PC-3 (cell line): ENCODE measurements at regions not wholly inside any gene's neighbourhood (a gene's known extent, or its start where the extent isn't known, plus 50 kb on each side); places are given as distances from the start of the nearest gene placed in this dataset.

Experiments
- ATAC-seq: fragments of 200-7000 bp; cut with Tn5 transposase; 2 replicates; pipeline ENCODE4 v1.9.1; 2020; ENCODE audit warnings: mild to moderate bottlenecking, moderate library complexity
- BruUV-seq: library from RNA; stranded (reverse); fragments of 400-500 nt; replicated peaks from 2 replicates; lab custom pipeline; 2021; lab: Mats Ljungman, UMichigan
- CTCF ChIA-PET: fragments of 300-600 bp; sonication (Branson Sonifier 250); formaldehyde crosslinking; loops from one replicate; lab custom pipeline; 2022; ENCODE audit warnings: antibody characterized with exemption; lab: Charles Lee
- POLR2A ChIA-PET: fragments of 300-600 bp; sonication (Branson Sonifier 250); formaldehyde crosslinking; loops from one replicate; lab custom pipeline; 2022; ENCODE audit warnings: antibody characterized with exemption; ENCODE audit not compliant: unreplicated experiment; lab: Charles Lee
- DNase-seq: peaks from one replicate; pipeline ENCODE4 v3.0.0-alpha.2; 2015
- H2AFZ ChIP-seq: fragments of 300-600 bp; sonication (generic); 2 replicates; pipeline ENCODE4 v1.6.0; 2016; ENCODE audit warnings: antibody characterized with exemption, low read length
- H3F3A ChIP-seq: fragments of 300-600 bp; sonication (generic); one replicate; pipeline ENCODE4 v1.6.0; 2017; ENCODE audit warnings: antibody characterized with exemption, low read length, control low read depth, mild to moderate bottlenecking; ENCODE audit not compliant: unreplicated experiment
- H3K27ac ChIP-seq: fragments of 300-600 bp; sonication (generic); 2 replicates; pipeline ENCODE4 v1.5.1; 2016; ENCODE audit warnings: mild to moderate bottlenecking, low read length
- H3K27me3 ChIP-seq: fragments of 300-600 bp; sonication (generic); 2 replicates; pipeline ENCODE4 v1.6.1; 2016; ENCODE audit warnings: low read length, mixed read lengths
- H3K36me3 ChIP-seq: fragments of 300-600 bp; sonication (generic); 2 replicates; pipeline ENCODE4 v1.6.1; 2016; ENCODE audit warnings: low read depth, mixed run types, low read length, mixed read lengths
- H3K4me1 ChIP-seq: fragments of 300-600 bp; sonication (generic); 2 replicates; pipeline ENCODE4 v1.5.1; 2016; ENCODE audit warnings: low read length; ENCODE audit not compliant: insufficient read depth
- H3K4me2 ChIP-seq: fragments of 300-600 bp; sonication (generic); 2 replicates; pipeline ENCODE4 v1.6.0; 2016; ENCODE audit warnings: low read length
- H3K4me3 ChIP-seq: fragments of 300-600 bp; sonication (generic); 2 replicates; pipeline ENCODE4 v1.5.1; 2016; ENCODE audit warnings: mild to moderate bottlenecking, low read length, mixed read lengths
- H3K79me2 ChIP-seq: fragments of 300-600 bp; sonication (generic); 2 replicates; pipeline ENCODE4 v1.6.1; 2017; ENCODE audit warnings: low read length, mixed read lengths
- H3K9ac ChIP-seq: fragments of 300-600 bp; sonication (generic); 2 replicates; pipeline ENCODE4 v1.6.0; 2016; ENCODE audit warnings: mild to moderate bottlenecking, low read length
- H3K9me2 ChIP-seq: fragments of 300-600 bp; sonication (generic); replicated peaks from 2 replicates; pipeline ENCODE4 v1.6.1; 2016; ENCODE audit warnings: mixed run types, low read length, mixed read lengths
- H3K9me3 ChIP-seq: fragments of 300-600 bp; sonication (generic); 2 replicates; pipeline ENCODE4 v1.6.1; 2016; ENCODE audit warnings: low read length, mixed read lengths
- H4K20me1 ChIP-seq: fragments of 300-600 bp; sonication (generic); 2 replicates; pipeline ENCODE4 v1.6.1; 2016; ENCODE audit warnings: low read length, mixed read lengths
- EZH2 ChIP-seq: fragments of 300-600 bp; sonication (generic); IDR thresholded peaks from one replicate; pipeline ENCODE4 v1.6.1; 2017; ENCODE audit warnings: antibody characterized with exemption, mild to moderate bottlenecking, low read length; ENCODE audit not compliant: unreplicated experiment
- EZH2phosphoT487 ChIP-seq: fragments of 300-600 bp; sonication (generic); IDR thresholded peaks from 2 replicates; pipeline ENCODE4 v1.6.1; 2018; ENCODE audit warnings: mild to moderate bottlenecking, antibody characterized with exemption, low read length, borderline replicate concordance
- intact Hi-C: fragments of 100-400 bp; cut with micrococcal nuclease; formaldehyde crosslinking; loops from 2 replicates; pipeline ENCODE4 v1.9.0; 2023
- TF ChIP-seq, protein P1 (sequence below): fragments of 300-600 bp; sonication (generic); conservative IDR thresholded peaks from 2 replicates; pipeline ENCODE4 v1.5.1; 2017; ENCODE audit warnings: antibody characterized with exemption, low read depth, mild to moderate bottlenecking, low read length

- Histone ChIP-seq H3K9ac (no peak overlapping the region), H3K27ac (no peak overlapping the region), H3K4me2 (no peak overlapping the region), H3K79me2 (no peaks in the 10 kb centered on the region), H3K9me3 (no peaks in the 10 kb centered on the region), H2AFZ (no peak overlapping the region), H3K4me3 (no peak overlapping the region), H3F3A (no peaks in the 10 kb centered on the region), H3K36me3 (no peaks in the 10 kb centered on the region), H4K20me1 (no peaks in the 10 kb centered on the region), H3K27me3 (peaks cover 99% of the 10 kb centered on the region), H3K4me1 (no peaks in the 10 kb centered on the region), H3K9me2 (no peaks in the 10 kb centered on the region)
- ChIA-PET POLR2A (no interaction called here), CTCF (interaction anchor here (0.7 kb wide), 1 partner anchor 19 kb away, joined by 5 read pairs; no protein-coding TSS in a partner anchor)
- intact Hi-C loops = no loop called here
- no peak for ATAC-seq
- DNase-seq = no peak
- TF ChIP-seq EZH2phosphoT487 (no peak), EZH2 (no peak)
- TF ChIP-seq, protein P1, sequence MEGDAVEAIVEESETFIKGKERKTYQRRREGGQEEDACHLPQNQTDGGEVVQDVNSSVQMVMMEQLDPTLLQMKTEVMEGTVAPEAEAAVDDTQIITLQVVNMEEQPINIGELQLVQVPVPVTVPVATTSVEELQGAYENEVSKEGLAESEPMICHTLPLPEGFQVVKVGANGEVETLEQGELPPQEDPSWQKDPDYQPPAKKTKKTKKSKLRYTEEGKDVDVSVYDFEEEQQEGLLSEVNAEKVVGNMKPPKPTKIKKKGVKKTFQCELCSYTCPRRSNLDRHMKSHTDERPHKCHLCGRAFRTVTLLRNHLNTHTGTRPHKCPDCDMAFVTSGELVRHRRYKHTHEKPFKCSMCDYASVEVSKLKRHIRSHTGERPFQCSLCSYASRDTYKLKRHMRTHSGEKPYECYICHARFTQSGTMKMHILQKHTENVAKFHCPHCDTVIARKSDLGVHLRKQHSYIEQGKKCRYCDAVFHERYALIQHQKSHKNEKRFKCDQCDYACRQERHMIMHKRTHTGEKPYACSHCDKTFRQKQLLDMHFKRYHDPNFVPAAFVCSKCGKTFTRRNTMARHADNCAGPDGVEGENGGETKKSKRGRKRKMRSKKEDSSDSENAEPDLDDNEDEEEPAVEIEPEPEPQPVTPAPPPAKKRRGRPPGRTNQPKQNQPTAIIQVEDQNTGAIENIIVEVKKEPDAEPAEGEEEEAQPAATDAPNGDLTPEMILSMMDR = no peak
- no TSS peak for BruUV-seq
Observed at GRCh38 chr17:55660178-55660886, 62.3 kb downstream of the TMEM100 start.

DNA sequence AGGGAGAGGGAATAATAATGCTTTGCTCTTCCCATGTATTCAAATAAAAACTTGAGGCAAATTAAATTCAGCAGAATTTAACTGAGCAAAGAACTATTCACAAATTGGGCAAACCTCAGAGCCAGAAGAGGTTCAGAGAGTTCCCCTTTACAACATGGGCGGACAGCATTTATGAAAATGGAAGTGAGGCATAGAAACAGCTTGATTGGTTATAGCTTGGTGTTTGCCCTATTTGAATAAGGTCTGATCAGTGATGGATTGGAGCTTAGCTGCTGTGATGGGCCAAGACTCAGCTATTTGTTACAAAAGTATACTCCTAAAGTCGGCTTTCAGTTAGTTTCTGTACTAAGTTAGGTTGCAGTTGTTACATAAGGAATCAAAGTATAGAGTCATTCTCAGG, 63.0 kb downstream of the TMEM100 start:
- Histone ChIP-seq H4K20me1 (no peaks in the 10 kb centered on the region), H3K4me1 (no peaks in the 10 kb centered on the region), H3F3A (no peaks in the 10 kb centered on the region), H3K27me3 (peaks cover 97% of the 10 kb centered on the region), H3K4me3 (no peak overlapping the region), H3K9me3 (no peaks in the 10 kb centered on the region), H3K36me3 (no peaks in the 10 kb centered on the region), H3K79me2 (no peaks in the 10 kb centered on the region), H3K9me2 (no peaks in the 10 kb centered on the region), H3K9ac (no peak overlapping the region), H3K27ac (no peak overlapping the region), H3K4me2 (no peak overlapping the region), H2AFZ (no peak overlapping the region)
- BruUV-seq = no TSS peak
- intact Hi-C loops = no loop called here
- ChIA-PET POLR2A (no interaction called here), CTCF (no interaction called here)
- ATAC-seq (no peak), DNase-seq (no peak)
- TF ChIP-seq, protein P1 = no peak
- TF ChIP-seq EZH2phosphoT487 (no peak), EZH2 (no peak)

- no peaks in the 10 kb centered on the region for H4K20me1 ChIP-seq
- POLR2A ChIA-PET = no interaction called here
- H3K36me3 ChIP-seq = no peaks in the 10 kb centered on the region
- H3K9me3 ChIP-seq = no peaks in the 10 kb centered on the region
- H3K79me2 ChIP-seq = no peaks in the 10 kb centered on the region
- H2AFZ ChIP-seq = no peak overlapping the region
- no peaks in the 10 kb centered on the region for H3K9me2 ChIP-seq
- no peaks in the 10 kb centered on the region for H3F3A ChIP-seq
- H3K4me2 ChIP-seq = no peak overlapping the region
- TF ChIP-seq, protein P1 = no peak
- TF ChIP-seq EZH2 = no peak
- TF ChIP-seq EZH2phosphoT487 = no peak
- ATAC-seq = no peak
- no peak overlapping the region for H3K4me3 ChIP-seq
- CTCF ChIA-PET = no interaction called here
- intact Hi-C loops = no loop called here
- H3K4me1 ChIP-seq = no peaks in the 10 kb centered on the region
- H3K27me3 ChIP-seq = peaks cover 76% of the 10 kb centered on the region
- BruUV-seq = no TSS peak
- no peak overlapping the region for H3K9ac ChIP-seq
- no peak overlapping the region for H3K27ac ChIP-seq
- no peak for DNase-seq
Observed at GRCh38 chr17:55655777-55656176, 66.9 kb downstream of the TMEM100 start.
